ENCODE measurements at regions not wholly inside any gene's neighbourhood (a gene's known extent, or its start where the extent isn't known, plus 50 kb on each side); places are given as distances from the start of the nearest gene placed in this dataset.

GRCh38 chr21:17454315-17455027, 58.4 kb upstream of the CXADR start:
- Histone ChIP-seq H3K9me3 (ENCODE audit: control insufficient read depth, insufficient read depth, low read length) (no peaks in the 10 kb centered on the region), H3K27me3 (ENCODE audit: control insufficient read depth, insufficient read depth, low read length) (no peaks in the 10 kb centered on the region), H3K36me3 (ENCODE audit: control insufficient read depth, insufficient read depth, low read length) (no peaks in the 10 kb centered on the region), H3K4me1 (ENCODE audit: control insufficient read depth, insufficient read depth, low read length) (no peaks in the 10 kb centered on the region), H3K9ac (ENCODE audit: low read depth, low read length) (peak overlapping the region; percentile 68), H3K4me3 (ENCODE audit: low read depth, low read length) (peak overlapping the region; percentile 68), H3K27ac (ENCODE audit: low read depth, low read length) (peak overlapping the region; percentile 60)

GRCh38 chr21:17455028-17455353, 57.9 kb upstream of the CXADR start:
- Histone ChIP-seq H3K9me3 (ENCODE audit: control insufficient read depth, insufficient read depth, low read length) (no peaks in the 10 kb centered on the region), H3K9ac (ENCODE audit: low read depth, low read length) (peak overlapping the region; percentile 68), H3K36me3 (ENCODE audit: control insufficient read depth, insufficient read depth, low read length) (no peaks in the 10 kb centered on the region), H3K27me3 (ENCODE audit: control insufficient read depth, insufficient read depth, low read length) (no peaks in the 10 kb centered on the region), H3K27ac (ENCODE audit: low read depth, low read length) (no peak overlapping the region), H3K4me3 (ENCODE audit: low read depth, low read length) (peak overlapping the region; percentile 68), H3K4me1 (ENCODE audit: control insufficient read depth, insufficient read depth, low read length) (no peaks in the 10 kb centered on the region)

- H3K9ac ChIP-seq (ENCODE audit: low read depth, low read length) = peak overlapping the region; percentile 68; the same call in 1 of the 2 replicates
- peak overlapping the region; percentile 68; the same call in 1 of the 2 replicates for H3K4me3 ChIP-seq (ENCODE audit: low read depth, low read length)
- no peaks in the 10 kb centered on the region for H3K36me3 ChIP-seq (ENCODE audit: control insufficient read depth, insufficient read depth, low read length)
- no peaks in the 10 kb centered on the region for H3K27me3 ChIP-seq (ENCODE audit: control insufficient read depth, insufficient read depth, low read length)
- H3K9me3 ChIP-seq (ENCODE audit: control insufficient read depth, insufficient read depth, low read length) = no peaks in the 10 kb centered on the region
- no peaks in the 10 kb centered on the region for H3K4me1 ChIP-seq (ENCODE audit: control insufficient read depth, insufficient read depth, low read length)
- H3K27ac ChIP-seq (ENCODE audit: low read depth, low read length) = no peak overlapping the region
Measured at GRCh38 chr21:17455451-17455850, 57.4 kb upstream of the CXADR start.

GRCh38 chr21:17458279-17458678, 54.6 kb upstream of the CXADR start:
- Histone ChIP-seq H3K27ac (ENCODE audit: low read depth, low read length) (no peak overlapping the region), H3K27me3 (ENCODE audit: control insufficient read depth, insufficient read depth, low read length) (no peaks in the 10 kb centered on the region), H3K36me3 (ENCODE audit: control insufficient read depth, insufficient read depth, low read length) (no peaks in the 10 kb centered on the region), H3K9ac (ENCODE audit: low read depth, low read length) (no peak overlapping the region), H3K4me1 (ENCODE audit: control insufficient read depth, insufficient read depth, low read length) (no peaks in the 10 kb centered on the region), H3K4me3 (ENCODE audit: low read depth, low read length) (no peak overlapping the region), H3K9me3 (ENCODE audit: control insufficient read depth, insufficient read depth, low read length) (no peaks in the 10 kb centered on the region)

GRCh38 chr21:17460094-17460493, 52.7 kb upstream of the CXADR start:
- H3K36me3 ChIP-seq (ENCODE audit: control insufficient read depth, insufficient read depth, low read length) = no peaks in the 10 kb centered on the region
- no peak overlapping the region for H3K4me3 ChIP-seq (ENCODE audit: low read depth, low read length)
- H3K4me1 ChIP-seq (ENCODE audit: control insufficient read depth, insufficient read depth, low read length) = no peaks in the 10 kb centered on the region
- no peak overlapping the region for H3K9ac ChIP-seq (ENCODE audit: low read depth, low read length)
- H3K27me3 ChIP-seq (ENCODE audit: control insufficient read depth, insufficient read depth, low read length) = no peaks in the 10 kb centered on the region
- no peaks in the 10 kb centered on the region for H3K9me3 ChIP-seq (ENCODE audit: control insufficient read depth, insufficient read depth, low read length)
- H3K27ac ChIP-seq (ENCODE audit: low read depth, low read length) = no peak overlapping the region

- no peaks in the 10 kb centered on the region for H3K27me3 ChIP-seq (ENCODE audit: control insufficient read depth, insufficient read depth, low read length)
- no peaks in the 10 kb centered on the region for H3K36me3 ChIP-seq (ENCODE audit: control insufficient read depth, insufficient read depth, low read length)
- H3K27ac ChIP-seq (ENCODE audit: low read depth, low read length) = no peak overlapping the region
- no peak overlapping the region for H3K4me3 ChIP-seq (ENCODE audit: low read depth, low read length)
- H3K9ac ChIP-seq (ENCODE audit: low read depth, low read length) = no peak overlapping the region
- no peaks in the 10 kb centered on the region for H3K9me3 ChIP-seq (ENCODE audit: control insufficient read depth, insufficient read depth, low read length)
- H3K4me1 ChIP-seq (ENCODE audit: control insufficient read depth, insufficient read depth, low read length) = no peaks in the 10 kb centered on the region
Measured at GRCh38 chr21:17461014-17461413, 51.8 kb upstream of the CXADR start.

GRCh38 chr21:17461582-17461981, 51.3 kb upstream of the CXADR start:
- H3K4me3 ChIP-seq (ENCODE audit: low read depth, low read length) = no peak overlapping the region
- H3K27ac ChIP-seq (ENCODE audit: low read depth, low read length) = no peak overlapping the region
- no peaks in the 10 kb centered on the region for H3K36me3 ChIP-seq (ENCODE audit: control insufficient read depth, insufficient read depth, low read length)
- H3K27me3 ChIP-seq (ENCODE audit: control insufficient read depth, insufficient read depth, low read length) = no peaks in the 10 kb centered on the region
- no peak overlapping the region for H3K9ac ChIP-seq (ENCODE audit: low read depth, low read length)
- no peaks in the 10 kb centered on the region for H3K4me1 ChIP-seq (ENCODE audit: control insufficient read depth, insufficient read depth, low read length)
- H3K9me3 ChIP-seq (ENCODE audit: control insufficient read depth, insufficient read depth, low read length) = no peaks in the 10 kb centered on the region

- Histone ChIP-seq H3K27me3 (ENCODE audit: control insufficient read depth, insufficient read depth, low read length) (no peaks in the 10 kb centered on the region), H3K4me3 (ENCODE audit: low read depth, low read length) (no peak overlapping the region), H3K9me3 (ENCODE audit: control insufficient read depth, insufficient read depth, low read length) (no peaks in the 10 kb centered on the region), H3K4me1 (ENCODE audit: control insufficient read depth, insufficient read depth, low read length) (peaks cover 6% of the 10 kb centered on the region; the same call in 1 of the 2 replicates), H3K9ac (ENCODE audit: low read depth, low read length) (no peak overlapping the region), H3K36me3 (ENCODE audit: control insufficient read depth, insufficient read depth, low read length) (no peaks in the 10 kb centered on the region), H3K27ac (ENCODE audit: low read depth, low read length) (no peak overlapping the region)
Measured at GRCh38 chr21:17462276-17462981, 50.4 kb upstream of the CXADR start.
